ENCODE measurements at regions not wholly inside any gene's neighbourhood (a gene's known extent, or its start where the extent isn't known, plus 50 kb on each side); places are given as distances from the start of the nearest gene placed in this dataset.
"Not testable (repeated sequence)": the region's sequence is repeated elsewhere in the genome, so short reads cannot be mapped to it uniquely, and the experiment has no call there.

- DNase-seq, result no peak
These were observed 609.1 kb upstream of the SLC35B3 start for GRCh38 chr6:9044426-9044825.

GRCh38 chr6:9040718-9041117 is 605.4 kb upstream of the SLC35B3 start:
- no peak for DNase-seq

GRCh38 chr6:9039258-9039657 is 603.9 kb upstream of the SLC35B3 start:
- DNase-seq, result no peak

- no peak for DNase-seq
These were observed 592.7 kb upstream of the SLC35B3 start for GRCh38 chr6:9028086-9028485.

GRCh38 chr6:9025796-9026394 is 590.5 kb upstream of the SLC35B3 start:
- DNase-seq, result no peak

- DNase-seq, result no peak
These were observed 589.9 kb upstream of the SLC35B3 start for GRCh38 chr6:9025228-9025627.

GRCh38 chr6:9024246-9024645 is 588.9 kb upstream of the SLC35B3 start:
- not testable (repeated sequence) for DNase-seq

- DNase-seq, result no peak
These were observed 584.7 kb upstream of the SLC35B3 start for GRCh38 chr6:9020001-9020400.

- no peak for DNase-seq
These were observed 574.6 kb upstream of the SLC35B3 start for GRCh38 chr6:9009931-9010330.

GRCh38 chr6:9007027-9007426 is 571.7 kb upstream of the SLC35B3 start:
- no peak for DNase-seq

GRCh38 chr6:9002833-9003232 is 567.5 kb upstream of the SLC35B3 start:
- no peak for DNase-seq

- no peak for DNase-seq
These were observed 559.8 kb upstream of the SLC35B3 start for GRCh38 chr6:8995156-8995555.

- DNase-seq, result no peak
These were observed 557.8 kb upstream of the SLC35B3 start for GRCh38 chr6:8993111-8993510.

- DNase-seq, result no peak
These were observed 556.5 kb upstream of the SLC35B3 start for GRCh38 chr6:8991844-8992243.

GRCh38 chr6:8990075-8990474 is 554.7 kb upstream of the SLC35B3 start:
- no peak for DNase-seq

GRCh38 chr6:8983202-8983688 is 547.9 kb upstream of the SLC35B3 start:
- peak; percentile 79 for DNase-seq

- no peak for DNase-seq
These were observed 547.3 kb upstream of the SLC35B3 start for GRCh38 chr6:8982668-8983067.

GRCh38 chr6:8973395-8973794 is 538.0 kb upstream of the SLC35B3 start:
- no peak for DNase-seq

- DNase-seq, result no peak
These were observed 534.4 kb upstream of the SLC35B3 start for GRCh38 chr6:8969747-8970146.

GRCh38 chr6:8958894-8959511 is 523.7 kb upstream of the SLC35B3 start:
- no peak for DNase-seq

GRCh38 chr6:8953310-8953709 is 518.0 kb upstream of the SLC35B3 start:
- no peak for DNase-seq

GRCh38 chr6:8948733-8949132 is 513.4 kb upstream of the SLC35B3 start:
- DNase-seq, result no peak

GRCh38 chr6:8947900-8948299 is 512.6 kb upstream of the SLC35B3 start:
- DNase-seq, result no peak

- DNase-seq, result no peak
These were observed 509.2 kb upstream of the SLC35B3 start for GRCh38 chr6:8944548-8944947.

- DNase-seq, result no peak
These were observed 507.7 kb upstream of the SLC35B3 start for GRCh38 chr6:8943073-8943472.
